WERI-Rb-1 (cell line): ENCODE measurements at regions not wholly inside any gene's neighbourhood (a gene's known extent, or its start where the extent isn't known, plus 50 kb on each side); places are given as distances from the start of the nearest gene placed in this dataset.
"Not testable (repeated sequence)": the region's sequence is repeated elsewhere in the genome, so short reads cannot be mapped to it uniquely, and the experiment has no call there.

Experiments used
- DNase-seq: peaks from one replicate; pipeline ENCODE4 v3.0.0-alpha.2; 2020
- H3K27ac ChIP-seq: fragments of 250-450 bp; sonication (Bioruptor Pico); 2 replicates; pipeline ENCODE4 v1.5.1; 2020; ENCODE audit warnings: mild to moderate bottlenecking, moderate library complexity
- H3K27me3 ChIP-seq: fragments of 250-450 bp; sonication (Bioruptor Pico); 2 replicates; pipeline ENCODE4 v1.5.1; 2021; ENCODE audit warnings: mild to moderate bottlenecking, low read depth, moderate library complexity; ENCODE audit not compliant: insufficient read depth, severe bottlenecking
- H3K36me3 ChIP-seq: fragments of 250-450 bp; sonication (Bioruptor Pico); 2 replicates; pipeline ENCODE4 v1.5.1; 2020; ENCODE audit warnings: mild to moderate bottlenecking, moderate library complexity
- H3K4me3 ChIP-seq: 2 replicates; pipeline ENCODE4 v1.5.1; 2011; ENCODE audit warnings: low read depth, mild to moderate bottlenecking, control low read depth, low read length
- H3K9me3 ChIP-seq: fragments of 250-450 bp; sonication (Bioruptor Pico); 2 replicates; pipeline ENCODE4 v1.5.1; 2021; ENCODE audit warnings: mild to moderate bottlenecking, moderate library complexity; ENCODE audit not compliant: severe bottlenecking
- CTCF ChIP-seq: IDR thresholded peaks from 2 replicates; pipeline ENCODE4 v1.5.1; 2011; ENCODE audit warnings: low read depth, mild to moderate bottlenecking, control low read depth, inconsistent platforms, low read length

- H3K36me3 ChIP-seq: no peaks in the 10 kb centered on the region
- no peak for TF ChIP-seq CTCF
- H3K27ac ChIP-seq: no peak overlapping the region
- no peak overlapping the region for H3K4me3 ChIP-seq
- H3K27me3 ChIP-seq: no peaks in the 10 kb centered on the region
- no peak for DNase-seq
- H3K9me3 ChIP-seq: no peaks in the 10 kb centered on the region
Measured at GRCh38 chr14:83053022-83053710, 1519.5 kb upstream of the SEL1L start.

- Histone ChIP-seq H3K9me3 (no peaks in the 10 kb centered on the region), H3K4me3 (no peak overlapping the region), H3K27ac (no peak overlapping the region), H3K36me3 (no peaks in the 10 kb centered on the region), H3K27me3 (no peaks in the 10 kb centered on the region)
- no peak for DNase-seq
- TF ChIP-seq CTCF: no peak
Measured at GRCh38 chr14:83058068-83058467, 1524.4 kb upstream of the SEL1L start.

- no peaks in the 10 kb centered on the region for H3K9me3 ChIP-seq
- H3K4me3 ChIP-seq: no peak overlapping the region
- DNase-seq: no peak
- no peaks in the 10 kb centered on the region for H3K36me3 ChIP-seq
- no peaks in the 10 kb centered on the region for H3K27me3 ChIP-seq
- peak; percentile 22; the same call in 1 of the 2 replicates for TF ChIP-seq CTCF
- H3K27ac ChIP-seq: no peak overlapping the region
Measured at GRCh38 chr14:83071888-83072501, 1538.3 kb upstream of the SEL1L start.

GRCh38 chr14:83085136-83085535 lies 1551.5 kb upstream of the SEL1L start:
- no peak overlapping the region for H3K4me3 ChIP-seq
- no peaks in the 10 kb centered on the region for H3K36me3 ChIP-seq
- H3K27ac ChIP-seq: no peak overlapping the region
- no peaks in the 10 kb centered on the region for H3K27me3 ChIP-seq
- no peaks in the 10 kb centered on the region for H3K9me3 ChIP-seq
- DNase-seq: no peak
- no peak for TF ChIP-seq CTCF

- TF ChIP-seq CTCF: no peak
- no peak overlapping the region for H3K4me3 ChIP-seq
- H3K36me3 ChIP-seq: no peaks in the 10 kb centered on the region
- no peak overlapping the region for H3K27ac ChIP-seq
- no peaks in the 10 kb centered on the region for H3K27me3 ChIP-seq
- DNase-seq: no peak
- H3K9me3 ChIP-seq: no peaks in the 10 kb centered on the region
Measured at GRCh38 chr14:83085725-83086124, 1552.1 kb upstream of the SEL1L start.

- not testable (repeated sequence) for H3K27me3 ChIP-seq, H3K36me3 ChIP-seq
Measured at GRCh38 chr14:83091991-83092956, 1558.6 kb upstream of the SEL1L start.

More at GRCh38 chr14:83091991-83092956, 1558.6 kb upstream of the SEL1L start:
- H3K4me3 ChIP-seq: peak overlapping the region; percentile 20
- H3K27ac ChIP-seq: peak overlapping the region; percentile 27; the same call in 1 of the 2 replicates
- not testable (repeated sequence) for H3K9me3 ChIP-seq
- peak; percentile 62 for DNase-seq
